ENCODE measurements at regions not wholly inside any gene's neighbourhood (a gene's known extent, or its start where the extent isn't known, plus 50 kb on each side); places are given as distances from the start of the nearest gene placed in this dataset.

DNA sequence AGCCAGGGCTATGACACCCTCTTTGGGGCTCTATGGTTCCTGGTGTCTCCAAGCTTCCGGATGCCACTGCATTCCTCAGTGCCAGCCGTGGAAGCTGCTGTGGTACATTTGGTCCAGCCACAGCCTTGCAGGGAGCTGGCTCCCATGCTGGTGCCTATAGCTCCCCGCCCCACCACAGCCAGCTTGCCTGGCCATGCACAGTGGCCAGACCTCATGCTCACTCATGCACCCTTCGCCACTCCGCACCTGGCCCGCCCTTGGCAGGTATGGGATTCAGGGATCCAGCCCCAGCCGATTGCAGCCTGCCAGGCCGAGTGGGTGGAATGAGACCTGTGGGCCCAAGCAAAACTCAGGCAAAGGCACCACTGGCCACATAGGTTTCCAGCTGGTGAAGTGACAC, 354.8 kb downstream of the GRIA2 start:
- TF ChIP-seq, protein P1, sequence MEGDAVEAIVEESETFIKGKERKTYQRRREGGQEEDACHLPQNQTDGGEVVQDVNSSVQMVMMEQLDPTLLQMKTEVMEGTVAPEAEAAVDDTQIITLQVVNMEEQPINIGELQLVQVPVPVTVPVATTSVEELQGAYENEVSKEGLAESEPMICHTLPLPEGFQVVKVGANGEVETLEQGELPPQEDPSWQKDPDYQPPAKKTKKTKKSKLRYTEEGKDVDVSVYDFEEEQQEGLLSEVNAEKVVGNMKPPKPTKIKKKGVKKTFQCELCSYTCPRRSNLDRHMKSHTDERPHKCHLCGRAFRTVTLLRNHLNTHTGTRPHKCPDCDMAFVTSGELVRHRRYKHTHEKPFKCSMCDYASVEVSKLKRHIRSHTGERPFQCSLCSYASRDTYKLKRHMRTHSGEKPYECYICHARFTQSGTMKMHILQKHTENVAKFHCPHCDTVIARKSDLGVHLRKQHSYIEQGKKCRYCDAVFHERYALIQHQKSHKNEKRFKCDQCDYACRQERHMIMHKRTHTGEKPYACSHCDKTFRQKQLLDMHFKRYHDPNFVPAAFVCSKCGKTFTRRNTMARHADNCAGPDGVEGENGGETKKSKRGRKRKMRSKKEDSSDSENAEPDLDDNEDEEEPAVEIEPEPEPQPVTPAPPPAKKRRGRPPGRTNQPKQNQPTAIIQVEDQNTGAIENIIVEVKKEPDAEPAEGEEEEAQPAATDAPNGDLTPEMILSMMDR (IDR thresholded peaks at IDR 0.05; ENCODE audit: low read depth, low read length): no peak
- TF ChIP-seq EZH2phosphoT487 (IDR thresholded peaks at IDR 0.05; ENCODE audit: low read depth): no peak
